ENCODE measurements at regions not wholly inside any gene's neighbourhood (a gene's known extent, or its start where the extent isn't known, plus 50 kb on each side); places are given as distances from the start of the nearest gene placed in this dataset.

- no peak overlapping the region for H3K27ac ChIP-seq (ENCODE audit: low read length)
- no peaks in the 10 kb centered on the region for H3K27me3 ChIP-seq (ENCODE audit: insufficient read depth, low read length, poor library complexity)
- peaks cover 19% of the 10 kb centered on the region for H3K4me1 ChIP-seq (ENCODE audit: insufficient read depth, low read length)
- no peak for TF ChIP-seq CTCF (IDR thresholded peaks at IDR 0.05; ENCODE audit: borderline replicate concordance, extremely low read depth, low read length, poor library complexity, severe bottlenecking)
- TF ChIP-seq EZH2 (IDR thresholded peaks at IDR 0.05; ENCODE audit: borderline replicate concordance, low read depth, low read length, severe bottlenecking), result no peak
- no peak overlapping the region for H3K9ac ChIP-seq (ENCODE audit: low read depth, low read length)
- no peak overlapping the region for H2AFZ ChIP-seq (ENCODE audit: low read depth, low read length)
- H3K4me3 ChIP-seq (ENCODE audit: low read depth in 1 of 2, low read length in 2 of 2), result no peak overlapping the region
- no peak overlapping the region for H3K4me2 ChIP-seq (ENCODE audit: insufficient read depth, low read length)
- ATAC-seq (ENCODE audit: insufficient read depth, low read depth), result no peak
- no peaks in the 10 kb centered on the region for H3K9me3 ChIP-seq (ENCODE audit: insufficient read depth, low read length, severe bottlenecking)
- no peak for DNase-seq
- H3K79me2 ChIP-seq (ENCODE audit: insufficient read depth, low read length), result no peaks in the 10 kb centered on the region
- no peaks in the 10 kb centered on the region for H3K36me3 ChIP-seq (ENCODE audit: insufficient read depth, low read length)
- no peaks in the 10 kb centered on the region for H4K20me1 ChIP-seq (ENCODE audit: insufficient read depth, low read length)
These were observed 64.4 kb upstream of the ZNF236 start for GRCh38 chr18:76757925-76758324.

- Histone ChIP-seq H4K20me1 (ENCODE audit: insufficient read depth, low read length) (no peaks in the 10 kb centered on the region), H3K9me3 (ENCODE audit: insufficient read depth, low read length, severe bottlenecking) (peaks cover 2% of the 10 kb centered on the region), H3K4me3 (ENCODE audit: low read depth in 1 of 2, low read length in 2 of 2) (no peak overlapping the region), H3K9ac (ENCODE audit: low read depth, low read length) (no peak overlapping the region), H3K27me3 (ENCODE audit: insufficient read depth, low read length, poor library complexity) (no peaks in the 10 kb centered on the region), H3K4me1 (ENCODE audit: insufficient read depth, low read length) (peaks cover 13% of the 10 kb centered on the region), H3K4me2 (ENCODE audit: insufficient read depth, low read length) (no peak overlapping the region), H2AFZ (ENCODE audit: low read depth, low read length) (no peak overlapping the region), H3K36me3 (ENCODE audit: insufficient read depth, low read length) (no peaks in the 10 kb centered on the region), H3K27ac (ENCODE audit: low read length) (no peak overlapping the region), H3K79me2 (ENCODE audit: insufficient read depth, low read length) (no peaks in the 10 kb centered on the region)
- no peak for ATAC-seq (ENCODE audit: insufficient read depth, low read depth)
- no peak for DNase-seq
- TF ChIP-seq EZH2 (IDR thresholded peaks at IDR 0.05; ENCODE audit: borderline replicate concordance, low read depth, low read length, severe bottlenecking) (no peak), CTCF (IDR thresholded peaks at IDR 0.05; ENCODE audit: borderline replicate concordance, extremely low read depth, low read length, poor library complexity, severe bottlenecking) (no peak)
These were observed 65.0 kb upstream of the ZNF236 start for GRCh38 chr18:76757335-76757734.

GRCh38 chr18:76756531-76757253 is 65.7 kb upstream of the ZNF236 start:
- no peak for ATAC-seq (ENCODE audit: insufficient read depth, low read depth)

More at GRCh38 chr18:76756531-76757253, 65.7 kb upstream of the ZNF236 start:
- H3K27ac ChIP-seq (ENCODE audit: low read length), result no peak overlapping the region
- no peaks in the 10 kb centered on the region for H3K27me3 ChIP-seq (ENCODE audit: insufficient read depth, low read length, poor library complexity)
- DNase-seq, result no peak
- H3K9ac ChIP-seq (ENCODE audit: low read depth, low read length), result no peak overlapping the region
- H4K20me1 ChIP-seq (ENCODE audit: insufficient read depth, low read length), result no peaks in the 10 kb centered on the region
- no peak overlapping the region for H2AFZ ChIP-seq (ENCODE audit: low read depth, low read length)
- H3K9me3 ChIP-seq (ENCODE audit: insufficient read depth, low read length, severe bottlenecking), result peaks cover 4% of the 10 kb centered on the region
- peaks cover 6% of the 10 kb centered on the region for H3K4me1 ChIP-seq (ENCODE audit: insufficient read depth, low read length)
- H3K36me3 ChIP-seq (ENCODE audit: insufficient read depth, low read length), result no peaks in the 10 kb centered on the region
- TF ChIP-seq EZH2 (IDR thresholded peaks at IDR 0.05; ENCODE audit: borderline replicate concordance, low read depth, low read length, severe bottlenecking) (no peak), CTCF (IDR thresholded peaks at IDR 0.05; ENCODE audit: borderline replicate concordance, extremely low read depth, low read length, poor library complexity, severe bottlenecking) (no peak)
- no peak overlapping the region for H3K4me3 ChIP-seq (ENCODE audit: low read depth in 1 of 2, low read length in 2 of 2)
- H3K4me2 ChIP-seq (ENCODE audit: insufficient read depth, low read length), result no peak overlapping the region
- H3K79me2 ChIP-seq (ENCODE audit: insufficient read depth, low read length), result no peaks in the 10 kb centered on the region

Measured in DND-41 (cell line).